ENCODE measurements at regions not wholly inside any gene's neighbourhood (a gene's known extent, or its start where the extent isn't known, plus 50 kb on each side); places are given as distances from the start of the nearest gene placed in this dataset.

- DNase-seq = no peak
Measured at GRCh38 chr10:36688717-36689116, 436.7 kb upstream of the ANKRD30A start.

GRCh38 chr10:36683421-36683820 is 442.0 kb upstream of the ANKRD30A start:
- no peak for DNase-seq

- no peak for DNase-seq
Measured at GRCh38 chr10:36681751-36682632, 443.4 kb upstream of the ANKRD30A start.

- DNase-seq = no peak
Measured at GRCh38 chr10:36679554-36679953, 445.8 kb upstream of the ANKRD30A start.

GRCh38 chr10:36677431-36677768 is 448.0 kb upstream of the ANKRD30A start:
- no peak for DNase-seq

GRCh38 chr10:36676756-36677430 is 448.5 kb upstream of the ANKRD30A start:
- DNase-seq = no peak

- DNase-seq = peak; percentile 32
Measured at GRCh38 chr10:36676321-36676720, 449.1 kb upstream of the ANKRD30A start.

GRCh38 chr10:36675458-36675880 is 449.9 kb upstream of the ANKRD30A start:
- DNase-seq = no peak

GRCh38 chr10:36671607-36672006 is 453.8 kb upstream of the ANKRD30A start:
- no peak for DNase-seq

GRCh38 chr10:36670621-36671402 is 454.6 kb upstream of the ANKRD30A start:
- no peak for DNase-seq

- DNase-seq = peak; percentile 40
Measured at GRCh38 chr10:36669615-36670352, 455.6 kb upstream of the ANKRD30A start.

- no peak for DNase-seq
Measured at GRCh38 chr10:36666451-36666850, 458.9 kb upstream of the ANKRD30A start.

- DNase-seq = no peak
Measured at GRCh38 chr10:36662571-36662970, 462.8 kb upstream of the ANKRD30A start.

- DNase-seq = no peak
Measured at GRCh38 chr10:36650274-36650673, 475.1 kb upstream of the ANKRD30A start.

GRCh38 chr10:36647540-36647939 is 477.9 kb upstream of the ANKRD30A start:
- DNase-seq = no peak

- no peak for DNase-seq
Measured at GRCh38 chr10:36640626-36641025, 484.8 kb upstream of the ANKRD30A start.

- no peak for DNase-seq
Measured at GRCh38 chr10:36638462-36639155, 486.8 kb upstream of the ANKRD30A start.

- no peak for DNase-seq
Measured at GRCh38 chr10:36636879-36637278, 488.5 kb upstream of the ANKRD30A start.

GRCh38 chr10:36636285-36636839 is 489.0 kb upstream of the ANKRD30A start:
- DNase-seq = no peak

GRCh38 chr10:36634916-36635315 is 490.5 kb upstream of the ANKRD30A start:
- DNase-seq = no peak

- no peak for DNase-seq
Measured at GRCh38 chr10:36630267-36630666, 495.1 kb upstream of the ANKRD30A start.

GRCh38 chr10:36629476-36629875 is 495.9 kb upstream of the ANKRD30A start:
- DNase-seq = no peak
